AG04449 (cell line): ENCODE measurements at regions not wholly inside any gene's neighbourhood (a gene's known extent, or its start where the extent isn't known, plus 50 kb on each side); places are given as distances from the start of the nearest gene placed in this dataset.
A peak's percentile ranks its signal among the peaks of the same experiment; 100 is the strongest.

Experiments used
- CTCF ChIA-PET: fragments of 350-600 bp; formaldehyde crosslinking; extraction: SDS; loops from one replicate; lab custom pipeline; 2021; ENCODE audit warnings: antibody characterized with exemption; lab: Yijun Ruan, JAX
- POLR2A ChIA-PET: fragments of 400-600, 350-600 bp; formaldehyde crosslinking; extraction: SDS; loops from one replicate; lab custom pipeline; 2020; ENCODE audit warnings: antibody characterized with exemption, inconsistent platforms; lab: Yijun Ruan, JAX
- DNase-seq: peaks from one replicate; pipeline ENCODE4 v3.0.0-alpha.2; 2010; ENCODE audit warnings: low read depth, low spot score
- H3K4me3 ChIP-seq: 2 replicates; pipeline ENCODE4 v1.5.1; 2011; ENCODE audit warnings: low read depth, mild to moderate bottlenecking, control low read depth, low read length
- CTCF ChIP-seq: IDR thresholded peaks from one replicate; pipeline ENCODE4 v1.5.1; 2011; ENCODE audit warnings: mild to moderate bottlenecking, moderate library complexity, low read length, control low read depth, inconsistent platforms; ENCODE audit not compliant: insufficient read depth; ENCODE audit errors: missing control alignments

- ChIA-PET POLR2A (no interaction called here), CTCF (no interaction called here)
- no peak for DNase-seq
- no peak for TF ChIP-seq CTCF
- H3K4me3 ChIP-seq, result no peak overlapping the region
Measured at GRCh38 chr2:122447237-122447636, 691.8 kb downstream of the TSN start.

- ChIA-PET CTCF (interaction anchor here (0.9 to 1.3 kb wide), 3 partner anchors 476 to 640 kb away, joined by 3 read pairs; no protein-coding TSS in a partner anchor), POLR2A (no interaction called here)
- DNase-seq, result no peak
- peak; percentile 25 for TF ChIP-seq CTCF
- no peak overlapping the region for H3K4me3 ChIP-seq
Measured at GRCh38 chr2:122451040-122451439, 695.6 kb downstream of the TSN start.

- no peak for TF ChIP-seq CTCF
- CTCF ChIA-PET, result interaction anchor here (0.9 to 1.3 kb wide), 2 partner anchors 478 to 640 kb away, joined by 3 read pairs; no protein-coding TSS in a partner anchor
- no peak for DNase-seq
- POLR2A ChIA-PET, result no interaction called here
- H3K4me3 ChIP-seq, result no peak overlapping the region
Measured at GRCh38 chr2:122451697-122452096, 696.2 kb downstream of the TSN start.

GRCh38 chr2:122469147-122469546, 713.7 kb downstream of the TSN start:
- H3K4me3 ChIP-seq, result no peak overlapping the region
- POLR2A ChIA-PET, result no interaction called here
- CTCF ChIA-PET, result no interaction called here
- no peak for DNase-seq
- no peak for TF ChIP-seq CTCF

GRCh38 chr2:122471753-122472152, 716.3 kb downstream of the TSN start:
- DNase-seq, result no peak
- no peak overlapping the region for H3K4me3 ChIP-seq
- ChIA-PET POLR2A (no interaction called here), CTCF (no interaction called here)
- no peak for TF ChIP-seq CTCF

- H3K4me3 ChIP-seq, result no peak overlapping the region
- TF ChIP-seq CTCF, result no peak
- no peak for DNase-seq
- ChIA-PET POLR2A (no interaction called here), CTCF (no interaction called here)
Measured at GRCh38 chr2:122478117-122478516, 722.7 kb downstream of the TSN start.
